SK-N-SH treated with all-trans-retinoic acid at 6 μM for 48 hours (cell line): ENCODE measurements at regions not wholly inside any gene's neighbourhood (a gene's known extent, or its start where the extent isn't known, plus 50 kb on each side); places are given as distances from the start of the nearest gene placed in this dataset.

ENCODE experiments used
- ATAC-seq: fragments of 200-7000 bp; cut with Tn5 transposase; 3 replicates; pipeline ENCODE4 v1.9.1; 2020; ENCODE audit warnings: mild to moderate bottlenecking, moderate library complexity
- ARNTL ChIP-seq: fragments of 450-650 bp; formaldehyde crosslinking; IDR thresholded peaks from 2 replicates; pipeline ENCODE4 v1.5.0; 2020; ENCODE audit warnings: low read depth, mild to moderate bottlenecking, moderate library complexity, borderline replicate concordance
- BACH2 ChIP-seq: fragments of 250-450 bp; sonication (Bioruptor Pico); IDR thresholded peaks from 2 replicates; pipeline ENCODE4 v1.9.0; 2021; ENCODE audit warnings: mild to moderate bottlenecking, borderline replicate concordance
- CSDC2 ChIP-seq: fragments of 250-450 bp; sonication (Bioruptor Pico); IDR thresholded peaks from 2 replicates; pipeline ENCODE4 v1.5.0; 2020; ENCODE audit warnings: mild to moderate bottlenecking, moderate library complexity
- ESRRG ChIP-seq: fragments of 250-450 bp; sonication (Bioruptor Pico); IDR thresholded peaks from 2 replicates; pipeline ENCODE4 v1.6.1; 2021; ENCODE audit warnings: mild to moderate bottlenecking
- ISL1 ChIP-seq: fragments of 250-450 bp; sonication (Bioruptor Pico); IDR thresholded peaks from 2 replicates; pipeline ENCODE4 v2.1.2; 2022; ENCODE audit warnings: mild to moderate bottlenecking, moderate library complexity
- OSR1 ChIP-seq: fragments of 250-450 bp; sonication (Bioruptor Pico); IDR thresholded peaks from 2 replicates; pipeline ENCODE4 v1.8.0; 2022; ENCODE audit warnings: moderate library complexity, mild to moderate bottlenecking, inconsistent platforms
- PATZ1 ChIP-seq: fragments of 250-450 bp; sonication (Bioruptor Pico); IDR thresholded peaks from 2 replicates; pipeline ENCODE4 v1.8.0; 2020; ENCODE audit warnings: mild to moderate bottlenecking, moderate library complexity, borderline replicate concordance
- POU6F1 ChIP-seq: fragments of 250-450 bp; sonication (Bioruptor Pico); IDR thresholded peaks from 2 replicates; pipeline ENCODE4 v1.8.0; 2021; ENCODE audit warnings: low read depth, mild to moderate bottlenecking, moderate library complexity, borderline replicate concordance
- PPARA ChIP-seq: fragments of 250-450 bp; sonication (Bioruptor Pico); IDR thresholded peaks from 2 replicates; pipeline ENCODE4 v1.5.0; 2020; ENCODE audit warnings: mild to moderate bottlenecking, borderline replicate concordance
- RARB ChIP-seq: fragments of 250-450 bp; sonication (Bioruptor Pico); IDR thresholded peaks from 2 replicates; pipeline ENCODE4 v1.8.0; 2021; ENCODE audit warnings: mild to moderate bottlenecking, moderate library complexity
- TCF4 ChIP-seq: fragments of 250-450 bp; sonication (Bioruptor Pico); IDR thresholded peaks from 2 replicates; pipeline ENCODE4 v1.8.0; 2021; ENCODE audit warnings: mild to moderate bottlenecking, moderate library complexity, borderline replicate concordance
- TOX ChIP-seq: fragments of 250-450 bp; sonication (Bioruptor Pico); IDR thresholded peaks from 2 replicates; pipeline ENCODE4 v1.8.0; 2021; ENCODE audit warnings: mild to moderate bottlenecking, moderate library complexity, borderline replicate concordance
- TSHZ2 ChIP-seq: fragments of 250-450 bp; sonication (Bioruptor Pico); IDR thresholded peaks from 2 replicates; pipeline ENCODE4 v1.5.0; 2020; ENCODE audit warnings: mild to moderate bottlenecking, moderate library complexity
- ZC3H10 ChIP-seq: fragments of 250-450 bp; sonication (Bioruptor Pico); IDR thresholded peaks from 2 replicates; pipeline ENCODE4 v1.5.1; 2021; ENCODE audit warnings: mild to moderate bottlenecking, moderate library complexity
- ZFP3 ChIP-seq: fragments of 250-450 bp; sonication (Bioruptor Pico); IDR thresholded peaks from 2 replicates; pipeline ENCODE4 v1.5.0; 2020; ENCODE audit warnings: mild to moderate bottlenecking, moderate library complexity
- ZFP30 ChIP-seq: fragments of 450-650 bp; formaldehyde crosslinking; IDR thresholded peaks from 2 replicates; pipeline ENCODE4 v1.5.0; 2022; ENCODE audit warnings: mild to moderate bottlenecking, moderate library complexity
- ZNF565 ChIP-seq: fragments of 450-650 bp; formaldehyde crosslinking; conservative IDR thresholded peaks from 2 replicates; pipeline ENCODE4 v1.5.0; 2020; ENCODE audit warnings: low read depth, mild to moderate bottlenecking, moderate library complexity
- ZNF70 ChIP-seq: fragments of 450-650 bp; formaldehyde crosslinking; IDR thresholded peaks from 2 replicates; pipeline ENCODE4 v1.5.0; 2020; ENCODE audit warnings: mild to moderate bottlenecking, moderate library complexity
- TF ChIP-seq, protein P1 (sequence below): fragments of 250-450 bp; sonication (Bioruptor Pico); IDR thresholded peaks from 2 replicates; pipeline ENCODE4 v1.5.1; 2021; ENCODE audit warnings: mild to moderate bottlenecking, moderate library complexity

GRCh38 chr18:5747678-5748077 is 147.6 kb downstream of the TMEM200C start:
- ATAC-seq = no peak
- TF ChIP-seq PATZ1 (CRISPR knock-in tag) (no peak), TCF4 (CRISPR knock-in tag) (no peak), TOX (no peak), POU6F1 (CRISPR knock-in tag) (no peak), ZFP30 (CRISPR knock-in tag) (no peak), ZNF565 (no peak), BACH2 (CRISPR knock-in tag) (no peak), ISL1 (CRISPR knock-in tag) (no peak), TSHZ2 (CRISPR knock-in tag) (no peak)
- TF ChIP-seq, protein P1, sequence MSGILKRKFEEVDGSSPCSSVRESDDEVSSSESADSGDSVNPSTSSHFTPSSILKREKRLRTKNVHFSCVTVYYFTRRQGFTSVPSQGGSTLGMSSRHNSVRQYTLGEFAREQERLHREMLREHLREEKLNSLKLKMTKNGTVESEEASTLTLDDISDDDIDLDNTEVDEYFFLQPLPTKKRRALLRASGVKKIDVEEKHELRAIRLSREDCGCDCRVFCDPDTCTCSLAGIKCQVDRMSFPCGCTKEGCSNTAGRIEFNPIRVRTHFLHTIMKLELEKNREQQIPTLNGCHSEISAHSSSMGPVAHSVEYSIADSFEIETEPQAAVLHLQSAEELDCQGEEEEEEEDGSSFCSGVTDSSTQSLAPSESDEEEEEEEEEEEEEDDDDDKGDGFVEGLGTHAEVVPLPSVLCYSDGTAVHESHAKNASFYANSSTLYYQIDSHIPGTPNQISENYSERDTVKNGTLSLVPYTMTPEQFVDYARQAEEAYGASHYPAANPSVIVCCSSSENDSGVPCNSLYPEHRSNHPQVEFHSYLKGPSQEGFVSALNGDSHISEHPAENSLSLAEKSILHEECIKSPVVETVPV (CRISPR knock-in tag) = no peak

GRCh38 chr18:5746844-5747243 is 148.5 kb downstream of the TMEM200C start:
- ATAC-seq = no peak
- TF ChIP-seq TCF4 (CRISPR knock-in tag) (no peak), ARNTL (CRISPR knock-in tag) (no peak), BACH2 (CRISPR knock-in tag) (no peak), ZNF70 (CRISPR knock-in tag) (no peak), CSDC2 (CRISPR knock-in tag) (no peak), PATZ1 (CRISPR knock-in tag) (no peak), OSR1 (no peak), ZFP3 (no peak), ZC3H10 (no peak), TSHZ2 (CRISPR knock-in tag) (no peak), PPARA (CRISPR knock-in tag) (no peak), ISL1 (CRISPR knock-in tag) (no peak), RARB (CRISPR knock-in tag) (no peak), ESRRG (CRISPR knock-in tag) (no peak), POU6F1 (CRISPR knock-in tag) (no peak), ZNF565 (no peak)
